Muscle of back (tissue), 3 donors: ENCODE measurements at regions not wholly inside any gene's neighbourhood (a gene's known extent, or its start where the extent isn't known, plus 50 kb on each side); places are given as distances from the start of the nearest gene placed in this dataset.

ENCODE experiments used
- DNase-seq, 3 donors: peaks; one replicate each; pipeline versions ENCODE4 v3.0.0 to v3.0.0-alpha.2; 2013

GRCh38 chr4:73001885-73002284 lies 67.6 kb downstream of the COX18 start:
- DNase-seq = no peak

- DNase-seq = no peak
These were observed 72.1 kb downstream of the COX18 start for GRCh38 chr4:72997409-72997808.

GRCh38 chr4:72994670-72995069 lies 74.8 kb downstream of the COX18 start:
- no peak for DNase-seq

- DNase-seq = no peak
These were observed 75.6 kb downstream of the COX18 start for GRCh38 chr4:72993876-72994275.

GRCh38 chr4:72991873-72992272 lies 77.6 kb downstream of the COX18 start:
- DNase-seq = no peak

GRCh38 chr4:72987741-72988729 lies 81.5 kb downstream of the COX18 start:
- DNase-seq = no peak

- no peak for DNase-seq
These were observed 85.2 kb downstream of the COX18 start for GRCh38 chr4:72984351-72984750.

- no peak for DNase-seq
These were observed 85.8 kb downstream of the COX18 start for GRCh38 chr4:72983709-72984108.

- DNase-seq = no peak
These were observed 91.5 kb downstream of the COX18 start for GRCh38 chr4:72977936-72978485.

GRCh38 chr4:72975488-72975784 lies 94.1 kb downstream of the COX18 start:
- DNase-seq = no peak

- no peak for DNase-seq
These were observed 94.6 kb downstream of the COX18 start for GRCh38 chr4:72974694-72975487.

- peak in 1 of 3 donors; percentile 29 for DNase-seq
These were observed 97.9 kb downstream of the COX18 start for GRCh38 chr4:72971572-72971971.

- DNase-seq = no peak
These were observed 98.8 kb downstream of the COX18 start for GRCh38 chr4:72970756-72971155.

GRCh38 chr4:72969976-72970375 lies 99.5 kb downstream of the COX18 start:
- peak; percentile 19 to 76 (median 53) for DNase-seq

- no peak for DNase-seq
These were observed 102.9 kb downstream of the COX18 start for GRCh38 chr4:72966652-72967051.

GRCh38 chr4:72959411-72959810 lies 110.1 kb downstream of the COX18 start:
- DNase-seq = no peak

- no peak for DNase-seq
These were observed 114.7 kb downstream of the COX18 start for GRCh38 chr4:72954811-72955210.

- peak in 1 of 3 donors; percentile 12 for DNase-seq
These were observed 115.9 kb downstream of the COX18 start for GRCh38 chr4:72953571-72953970.

GRCh38 chr4:72951628-72952027 lies 117.9 kb downstream of the COX18 start:
- no peak for DNase-seq

- DNase-seq = no peak
These were observed 118.4 kb downstream of the COX18 start for GRCh38 chr4:72951147-72951546.

GRCh38 chr4:72948080-72948479 lies 121.4 kb downstream of the COX18 start:
- DNase-seq = no peak

GRCh38 chr4:72945719-72946336 lies 123.7 kb downstream of the COX18 start:
- DNase-seq = no peak
